Stimulated activated naive CD8-positive, alpha-beta T cell treated with anti-CD3 and anti-CD28 coated beads, Interleukin-15, amount 100 ng/mL, for 72 hours (primary cell): ENCODE measurements at regions not wholly inside any gene's neighbourhood (a gene's known extent, or its start where the extent isn't known, plus 50 kb on each side); places are given as distances from the start of the nearest gene placed in this dataset.
A peak's percentile ranks its signal among the peaks of the same experiment; 100 is the strongest.

Source experiments
- ATAC-seq: fragments of 150-1000 bp; cut with Tn5 transposase; 2 replicates; pipeline ENCODE4 v1.10.0; 2021; ENCODE audit warnings: mild to moderate bottlenecking, moderate library complexity
- DNase-seq, 2 donors: peaks; one replicate each; pipeline ENCODE4 v3.0.0; 2021 to 2022
- H3K27ac Mint-ChIP-seq, 2 donors: one replicate each; pipeline ENCODE4 v1.8.0; 2022; ENCODE audit warnings: mild to moderate bottlenecking in 2 of 2, mixed read lengths in 2 of 2, moderate library complexity in 2 of 2
- H3K27me3 Mint-ChIP-seq: one replicate; pipeline ENCODE4 v1.8.0; 2022; ENCODE audit warnings: mixed read lengths
- H3K4me1 Mint-ChIP-seq: one replicate; pipeline ENCODE4 v1.8.0; 2022; ENCODE audit warnings: mild to moderate bottlenecking, mixed read lengths
- H3K4me3 Mint-ChIP-seq, 2 donors: one replicate each; pipeline ENCODE4 v1.8.0; 2022; ENCODE audit warnings: mild to moderate bottlenecking in 2 of 2, mixed read lengths in 2 of 2, moderate library complexity in 1 of 2
- H3K9me3 Mint-ChIP-seq, 2 donors: one replicate each; pipeline ENCODE4 v1.8.0; 2022; ENCODE audit warnings: mixed read lengths in 2 of 2

DNA sequence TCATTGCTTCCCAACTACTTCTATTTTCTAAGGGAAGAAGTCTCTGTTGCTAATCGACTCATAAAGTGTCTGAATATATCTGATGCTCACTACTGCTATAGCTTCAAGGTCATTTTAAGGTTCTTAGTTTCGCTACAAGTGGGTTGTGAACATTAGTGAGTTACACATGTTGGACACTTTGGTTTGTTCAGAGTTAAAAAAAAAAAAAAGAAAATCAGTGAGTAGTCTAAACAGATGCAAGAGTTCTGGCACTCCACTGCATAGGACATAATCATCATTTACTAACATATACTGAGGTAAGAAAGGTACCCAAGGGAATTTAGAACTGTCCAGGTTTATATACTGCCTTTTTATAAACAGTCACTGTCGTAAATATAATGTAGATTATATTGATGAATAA is 108.8 kb downstream of the KLF12 start:
- H3K4me3 Mint-ChIP-seq, result peak overlapping the region; percentile 26 to 40
- peaks cover 70% of the 10 kb centered on the region for H3K4me1 Mint-ChIP-seq
- ATAC-seq (no peak), DNase-seq (no peak)
- H3K27me3 Mint-ChIP-seq, result no peaks in the 10 kb centered on the region
- no peak overlapping the region for H3K27ac Mint-ChIP-seq
- peaks cover 28 to 30% of the 10 kb centered on the region in 2 donors for H3K9me3 Mint-ChIP-seq

GRCh38 chr13:74024856-74025255 is 109.3 kb downstream of the KLF12 start:
- Mint-ChIP-seq H3K4me1 (peaks cover 65% of the 10 kb centered on the region), H3K4me3 (peak overlapping the region; percentile 5 to 35), H3K27me3 (no peaks in the 10 kb centered on the region), H3K27ac (no peak overlapping the region), H3K9me3 (peaks cover 30 to 31% of the 10 kb centered on the region in 2 donors)
- no peak for DNase-seq
- ATAC-seq, result no peak

GRCh38 chr13:74024314-74024713 is 109.9 kb downstream of the KLF12 start:
- ATAC-seq (no peak), DNase-seq (no peak)
- H3K27me3 Mint-ChIP-seq, result no peaks in the 10 kb centered on the region
- H3K27ac Mint-ChIP-seq, result no peak overlapping the region
- H3K4me1 Mint-ChIP-seq, result peaks cover 60% of the 10 kb centered on the region
- peaks cover 30 to 31% of the 10 kb centered on the region in 2 donors for H3K9me3 Mint-ChIP-seq
- H3K4me3 Mint-ChIP-seq, result no peak overlapping the region

DNA sequence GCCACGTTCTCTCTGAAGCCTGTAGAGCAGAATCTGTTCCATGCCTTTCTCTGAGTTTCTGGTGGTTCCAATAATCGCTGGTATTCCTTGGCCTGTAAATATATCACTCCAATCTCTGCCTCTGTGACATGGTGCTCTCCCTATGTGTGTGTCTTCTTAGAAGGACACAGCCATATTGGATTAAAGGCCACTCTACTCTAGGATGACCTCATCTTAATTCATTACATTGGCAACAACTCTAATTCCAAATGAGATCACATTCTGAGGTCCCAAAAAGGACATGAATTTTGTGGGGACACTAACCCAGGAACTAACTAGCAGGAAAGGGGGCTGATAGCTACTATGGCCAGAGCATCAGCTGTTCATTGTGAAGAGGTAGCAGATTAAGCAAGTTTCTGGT is 110.7 kb downstream of the KLF12 start:
- no peak for DNase-seq
- no peak overlapping the region for H3K4me3 Mint-ChIP-seq
- no peak for ATAC-seq
- H3K4me1 Mint-ChIP-seq, result peaks cover 60% of the 10 kb centered on the region
- no peaks in the 10 kb centered on the region for H3K27me3 Mint-ChIP-seq
- H3K27ac Mint-ChIP-seq, result no peak overlapping the region
- peaks cover 30 to 31% of the 10 kb centered on the region in 2 donors for H3K9me3 Mint-ChIP-seq

GRCh38 chr13:74021505-74021904 is 112.7 kb downstream of the KLF12 start:
- DNase-seq (no peak), ATAC-seq (no peak)
- H3K4me1 Mint-ChIP-seq, result peaks cover 59% of the 10 kb centered on the region
- no peak overlapping the region for H3K4me3 Mint-ChIP-seq
- H3K9me3 Mint-ChIP-seq, result peaks cover 30 to 31% of the 10 kb centered on the region in 2 donors
- H3K27ac Mint-ChIP-seq, result no peak overlapping the region
- H3K27me3 Mint-ChIP-seq, result no peaks in the 10 kb centered on the region

DNA sequence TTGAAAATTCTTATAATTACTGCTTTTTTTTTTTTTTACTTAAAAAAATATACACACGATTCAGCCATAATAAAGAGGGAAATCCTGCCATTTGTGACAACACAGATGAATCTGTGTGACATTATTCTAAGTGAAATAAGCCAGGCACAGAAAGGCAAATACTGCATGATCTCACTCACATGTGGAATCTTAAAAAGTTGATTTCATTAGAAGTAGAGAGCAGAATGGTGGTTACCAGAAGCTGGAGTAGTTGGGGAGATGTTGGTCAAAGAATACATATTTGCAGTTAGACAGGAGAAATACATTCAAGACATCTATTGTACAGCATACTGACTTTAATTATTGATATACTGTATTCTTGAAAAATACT is 116.2 kb downstream of the KLF12 start:
- DNase-seq (no peak), ATAC-seq (no peak)
- no peaks in the 10 kb centered on the region for H3K27me3 Mint-ChIP-seq
- no peak overlapping the region for H3K4me3 Mint-ChIP-seq
- H3K9me3 Mint-ChIP-seq, result peaks cover 22 to 24% of the 10 kb centered on the region in 2 donors
- H3K27ac Mint-ChIP-seq, result no peak overlapping the region
- peaks cover 29% of the 10 kb centered on the region for H3K4me1 Mint-ChIP-seq

DNA sequence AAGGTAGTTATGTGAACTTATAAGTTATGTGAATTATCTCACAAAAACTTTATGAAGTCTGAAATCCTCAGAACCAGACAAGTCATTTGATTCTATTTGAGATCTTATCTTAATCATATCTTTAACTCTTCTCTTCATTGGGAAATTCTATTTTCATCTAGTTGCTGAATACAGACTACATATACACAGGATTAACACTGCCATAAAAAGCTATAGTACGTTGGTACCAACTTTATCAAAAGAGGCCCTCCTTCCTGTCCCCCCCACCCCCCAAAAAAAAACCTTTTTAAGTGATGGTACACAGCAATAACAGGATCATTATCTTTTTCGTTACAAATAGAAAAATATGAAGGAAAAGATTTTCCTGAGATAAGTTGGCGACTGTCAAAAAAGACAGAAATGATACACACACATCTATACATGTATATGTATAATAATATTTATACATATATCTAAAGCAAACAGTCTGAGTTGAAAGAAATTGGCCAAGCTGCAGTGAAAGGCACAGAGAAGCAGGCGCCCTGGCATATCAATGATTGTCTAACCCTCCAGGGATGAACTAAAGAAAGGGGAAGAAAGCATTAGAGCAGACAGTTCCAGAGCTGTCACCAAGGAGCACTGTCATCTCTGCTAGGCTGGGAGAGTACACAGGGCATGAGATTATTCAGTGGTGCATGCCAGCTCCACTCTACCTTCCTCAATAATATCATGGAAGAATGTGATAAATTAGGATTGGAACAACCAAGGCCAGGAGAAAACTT is 116.7 kb downstream of the KLF12 start:
- Mint-ChIP-seq H3K4me1 (peaks cover 29% of the 10 kb centered on the region), H3K9me3 (peaks cover 17 to 19% of the 10 kb centered on the region in 2 donors), H3K4me3 (no peak overlapping the region), H3K27ac (no peak overlapping the region), H3K27me3 (no peaks in the 10 kb centered on the region)
- DNase-seq, result no peak
- ATAC-seq, result no peak

GRCh38 chr13:74015137-74015536 is 119.1 kb downstream of the KLF12 start:
- peaks cover 37% of the 10 kb centered on the region for H3K4me1 Mint-ChIP-seq
- ATAC-seq (peak; percentile 60), DNase-seq (no peak)
- H3K9me3 Mint-ChIP-seq, result peaks cover 0 to under 1% of the 10 kb centered on the region in 2 donors
- no peak overlapping the region for H3K4me3 Mint-ChIP-seq
- H3K27me3 Mint-ChIP-seq, result no peaks in the 10 kb centered on the region
- no peak overlapping the region for H3K27ac Mint-ChIP-seq

DNA sequence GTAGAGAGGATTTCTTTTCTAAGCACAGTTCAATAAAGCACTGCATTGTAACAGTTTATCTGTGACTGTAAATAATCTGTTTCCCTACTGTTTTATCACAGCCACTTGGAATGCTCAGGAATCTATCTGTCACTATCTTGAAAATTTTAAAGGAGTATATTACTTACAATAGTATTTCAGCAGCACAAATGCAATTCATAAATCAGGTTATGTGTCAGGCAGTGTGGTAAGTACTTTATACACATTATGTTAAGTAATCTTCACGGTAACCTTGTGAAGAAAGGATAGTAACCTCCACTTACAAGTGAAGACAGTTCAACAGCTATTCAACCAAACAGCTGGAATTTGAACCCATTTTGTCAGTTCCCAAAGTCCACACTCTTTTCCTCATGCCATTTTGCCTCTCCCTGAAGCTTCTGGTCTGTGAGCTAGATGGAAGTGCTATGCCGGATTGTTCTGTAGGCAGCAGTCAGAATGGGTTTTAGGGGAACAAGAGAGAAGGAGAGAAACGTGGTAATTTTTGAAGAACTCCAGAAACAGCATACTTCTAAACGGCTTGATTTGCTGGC is 125.0 kb downstream of the KLF12 start:
- ATAC-seq (no peak), DNase-seq (no peak)
- peaks cover 44% of the 10 kb centered on the region for H3K4me1 Mint-ChIP-seq
- H3K4me3 Mint-ChIP-seq, result no peak overlapping the region
- H3K9me3 Mint-ChIP-seq, result no peaks in the 10 kb centered on the region
- peak overlapping the region in 1 of 2 donors; percentile 16 for H3K27ac Mint-ChIP-seq
- no peaks in the 10 kb centered on the region for H3K27me3 Mint-ChIP-seq

GRCh38 chr13:74006666-74007065 is 127.5 kb downstream of the KLF12 start:
- DNase-seq (no peak), ATAC-seq (no peak)
- H3K4me1 Mint-ChIP-seq, result peaks cover 39% of the 10 kb centered on the region
- H3K9me3 Mint-ChIP-seq, result no peaks in the 10 kb centered on the region
- H3K27me3 Mint-ChIP-seq, result no peaks in the 10 kb centered on the region
- H3K4me3 Mint-ChIP-seq, result no peak overlapping the region
- H3K27ac Mint-ChIP-seq, result no peak overlapping the region

DNA sequence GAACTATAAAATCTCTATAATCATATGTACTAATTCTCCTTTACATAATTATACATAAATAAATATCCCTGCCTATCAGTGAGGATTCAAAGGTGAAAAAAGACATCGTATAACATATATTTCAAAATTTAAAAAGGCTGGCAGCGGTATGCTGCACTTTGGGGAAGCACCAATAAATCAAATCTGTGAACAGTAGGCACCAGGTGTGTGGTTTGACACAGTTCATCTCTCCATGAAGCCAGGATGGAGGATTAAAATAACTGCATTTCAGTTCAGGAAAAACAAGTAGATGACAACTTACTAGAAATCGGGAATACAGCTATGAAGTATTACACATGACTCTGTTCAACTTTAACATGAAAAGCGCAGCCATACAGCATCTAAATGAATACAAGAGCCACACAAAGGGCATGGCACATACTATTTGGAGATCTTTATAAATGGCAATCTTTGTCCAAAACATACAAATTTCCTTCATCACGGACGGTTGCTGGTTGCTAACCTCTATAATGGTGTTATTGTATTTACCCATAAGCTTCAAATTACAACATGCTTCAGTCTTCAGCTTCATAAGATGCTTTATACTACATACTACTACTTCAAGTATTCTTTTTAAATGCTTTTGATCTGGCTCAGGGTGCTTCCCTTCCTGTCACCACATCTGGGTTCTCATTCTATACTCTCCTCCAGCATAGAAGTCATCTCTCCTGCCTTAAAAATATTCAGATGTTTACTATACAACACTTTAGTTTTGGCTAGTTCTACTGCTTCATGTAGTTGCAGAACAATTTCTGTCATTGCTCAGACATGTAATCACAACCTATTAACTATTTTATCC is 128.7 kb downstream of the KLF12 start:
- Mint-ChIP-seq H3K27me3 (no peaks in the 10 kb centered on the region), H3K9me3 (no peaks in the 10 kb centered on the region), H3K4me1 (peaks cover 34% of the 10 kb centered on the region), H3K4me3 (no peak overlapping the region), H3K27ac (no peak overlapping the region)
- DNase-seq (no peak), ATAC-seq (no peak)

GRCh38 chr13:74004109-74004508 is 130.1 kb downstream of the KLF12 start:
- no peak overlapping the region for H3K27ac Mint-ChIP-seq
- no peak for ATAC-seq
- H3K4me1 Mint-ChIP-seq, result peaks cover 35% of the 10 kb centered on the region
- H3K9me3 Mint-ChIP-seq, result no peaks in the 10 kb centered on the region
- no peak overlapping the region for H3K4me3 Mint-ChIP-seq
- no peaks in the 10 kb centered on the region for H3K27me3 Mint-ChIP-seq
- DNase-seq, result no peak

GRCh38 chr13:74003374-74003773 is 130.8 kb downstream of the KLF12 start:
- Mint-ChIP-seq H3K27me3 (no peaks in the 10 kb centered on the region), H3K4me3 (no peak overlapping the region), H3K4me1 (peaks cover 41% of the 10 kb centered on the region), H3K9me3 (no peaks in the 10 kb centered on the region), H3K27ac (no peak overlapping the region)
- no peak for ATAC-seq
- no peak for DNase-seq

- DNase-seq (no peak), ATAC-seq (no peak)
- H3K27ac Mint-ChIP-seq, result no peak overlapping the region
- H3K4me1 Mint-ChIP-seq, result peaks cover 39% of the 10 kb centered on the region
- no peak overlapping the region for H3K4me3 Mint-ChIP-seq
- no peaks in the 10 kb centered on the region for H3K9me3 Mint-ChIP-seq
- H3K27me3 Mint-ChIP-seq, result no peaks in the 10 kb centered on the region
Observed at GRCh38 chr13:74000876-74001275, 133.3 kb downstream of the KLF12 start.

DNA sequence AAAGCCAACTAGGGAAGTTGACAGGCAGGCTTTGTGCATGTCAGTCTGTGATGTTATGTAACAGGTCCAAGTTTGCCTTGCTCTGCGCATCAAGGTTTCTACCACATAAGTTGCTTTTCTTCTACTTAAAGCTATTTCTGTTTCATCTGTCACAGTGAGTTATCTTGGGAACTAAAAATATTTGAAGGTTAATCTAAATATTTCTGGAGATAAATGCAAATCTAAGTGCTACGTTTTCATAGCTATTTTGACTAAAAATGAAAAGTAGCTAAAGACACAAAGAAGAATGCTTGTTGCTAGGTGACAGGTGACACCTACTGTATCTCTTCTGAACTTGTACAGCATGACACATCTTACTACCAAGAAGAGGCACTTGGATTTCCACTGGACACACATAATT is 135.6 kb downstream of the KLF12 start:
- H3K9me3 Mint-ChIP-seq, result no peaks in the 10 kb centered on the region
- peak; percentile 88 for ATAC-seq
- H3K4me1 Mint-ChIP-seq, result peaks cover 42% of the 10 kb centered on the region
- no peaks in the 10 kb centered on the region for H3K27me3 Mint-ChIP-seq
- DNase-seq, result no peak
- H3K4me3 Mint-ChIP-seq, result no peak overlapping the region
- peak overlapping the region in 1 of 2 donors; percentile 69 for H3K27ac Mint-ChIP-seq

DNA sequence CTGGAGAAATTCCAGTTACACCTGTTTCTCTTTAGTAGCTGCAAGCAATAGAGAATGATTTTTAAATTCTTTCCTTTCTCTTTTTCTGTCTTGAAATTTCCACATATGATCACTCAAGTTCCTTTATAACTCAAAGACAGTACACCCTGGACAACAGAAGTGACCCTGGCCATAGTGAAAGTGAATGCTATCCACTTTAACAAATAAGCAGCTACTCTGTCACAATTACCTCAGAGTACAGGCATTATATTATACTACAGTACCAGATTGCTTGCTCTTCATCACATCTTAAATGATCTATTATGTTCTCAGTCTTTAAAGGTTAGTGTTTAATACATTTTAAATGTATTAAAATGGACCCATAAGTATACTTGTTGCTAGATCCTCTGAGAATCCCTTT is 136.2 kb downstream of the KLF12 start:
- ATAC-seq (no peak), DNase-seq (no peak)
- Mint-ChIP-seq H3K27me3 (no peaks in the 10 kb centered on the region), H3K9me3 (no peaks in the 10 kb centered on the region), H3K4me1 (peaks cover 38% of the 10 kb centered on the region), H3K4me3 (no peak overlapping the region), H3K27ac (peak overlapping the region in 1 of 2 donors; percentile 42)
